Hepatocyte (in vitro differentiated cells): ENCODE measurements at regions not wholly inside any gene's neighbourhood (a gene's known extent, or its start where the extent isn't known, plus 50 kb on each side); places are given as distances from the start of the nearest gene placed in this dataset.

Source experiments
- CTCF ChIP-seq: fragments of 200-600 bp; sonication (generic); IDR thresholded peaks from 2 replicates; pipeline ENCODE4 v1.5.1; 2016; ENCODE audit warnings: antibody characterized with exemption, mild to moderate bottlenecking; ENCODE audit not compliant: poor library complexity
- EZH2 ChIP-seq: fragments of 200-600 bp; sonication (generic); IDR thresholded peaks from 2 replicates; pipeline ENCODE4 v1.6.1; 2016; ENCODE audit warnings: antibody characterized with exemption, mild to moderate bottlenecking, borderline replicate concordance
- EZH2phosphoT487 ChIP-seq: fragments of 200-600 bp; sonication (generic); IDR thresholded peaks from one replicate; pipeline ENCODE4 v1.6.1; 2018; ENCODE audit warnings: antibody characterized with exemption, mild to moderate bottlenecking, low read depth, moderate library complexity; ENCODE audit not compliant: unreplicated experiment, severe bottlenecking

GRCh38 chr2:188919824-188920223 is 54.3 kb upstream of the COL3A1 start:
- TF ChIP-seq CTCF = no peak
- no peak for TF ChIP-seq EZH2
- TF ChIP-seq EZH2phosphoT487 = no peak
